ENCODE measurements at regions not wholly inside any gene's neighbourhood (a gene's known extent, or its start where the extent isn't known, plus 50 kb on each side); places are given as distances from the start of the nearest gene placed in this dataset.

DNA sequence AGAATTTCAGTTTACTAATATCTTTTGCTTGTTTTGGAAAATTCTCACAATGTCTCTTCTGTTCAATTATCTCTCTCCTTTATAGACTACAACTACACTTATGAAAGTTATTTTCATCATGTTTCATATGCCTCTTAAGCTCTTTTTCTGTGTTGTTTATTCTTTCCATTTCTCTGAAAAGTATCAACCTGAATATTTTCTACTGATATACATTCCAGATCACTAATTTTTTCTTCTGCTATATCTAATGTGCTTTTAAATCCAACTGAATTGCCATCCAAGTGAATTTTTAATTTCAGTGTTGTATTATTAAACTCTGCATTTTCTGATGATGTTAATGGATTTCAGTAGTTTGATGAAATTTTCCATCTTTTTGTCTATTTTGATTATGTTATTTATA is 301.3 kb downstream of the HRH4 start:
- TF ChIP-seq CTCF (IDR thresholded peaks at IDR 0.05) (no peak), POLR2A (IDR thresholded peaks at IDR 0.05) (no peak)

All from uterus (tissue), 2 donors.